Ascending aorta (tissue), 2 donors: ENCODE measurements at regions not wholly inside any gene's neighbourhood (a gene's known extent, or its start where the extent isn't known, plus 50 kb on each side); places are given as distances from the start of the nearest gene placed in this dataset.

ENCODE experiments used
- DNase-seq, 2 donors: peaks; one replicate each; pipeline ENCODE4 v3.0.0-alpha.2; 2019; ENCODE audit warnings: low spot score in 2 of 2
- H3K27ac ChIP-seq, 2 donors: fragments of 200-600 bp; sonication (generic); one replicate each; pipeline ENCODE4 v1.5.1; 2016 to 2017; ENCODE audit warnings: mild to moderate bottlenecking in 1 of 2
- H3K27me3 ChIP-seq: fragments of 200-600 bp; sonication (generic); one replicate; pipeline ENCODE4 v1.5.1; 2017
- H3K36me3 ChIP-seq, 2 donors: fragments of 200-600 bp; sonication (generic); one replicate each; pipeline ENCODE4 v1.5.1; 2016
- H3K4me1 ChIP-seq, 2 donors: fragments of 200-600 bp; sonication (generic); one replicate each; pipeline ENCODE4 v1.5.1; 2016 to 2017; ENCODE audit warnings: mild to moderate bottlenecking in 1 of 2
- H3K4me3 ChIP-seq, 2 donors: fragments of 200-600 bp; sonication (generic); one replicate each; pipeline ENCODE4 v1.5.1; 2016 to 2017; ENCODE audit warnings: mild to moderate bottlenecking in 1 of 2
- H3K9me3 ChIP-seq, 2 donors: fragments of 200-600 bp; sonication (generic); one replicate each; pipeline ENCODE4 v1.5.1; 2016
- intact Hi-C: fragments of 100-400 bp; cut with DNase I; formaldehyde crosslinking; loops from one replicate; pipeline ENCODE4 v1.15.1; 2023
- TF ChIP-seq, protein P1 (sequence below), 3 experiments: fragments of 200-600 bp in 2 of 3; fragments of 450-650 bp in 1 of 3; sonication (generic) in 2 of 3; IDR thresholded peaks; one replicate each; pipeline ENCODE4 v1.5.1; 2016 to 2019; ENCODE audit warnings: antibody characterized with exemption in 3 of 3, mild to moderate bottlenecking in 1 of 3, moderate library complexity in 1 of 3

DNA sequence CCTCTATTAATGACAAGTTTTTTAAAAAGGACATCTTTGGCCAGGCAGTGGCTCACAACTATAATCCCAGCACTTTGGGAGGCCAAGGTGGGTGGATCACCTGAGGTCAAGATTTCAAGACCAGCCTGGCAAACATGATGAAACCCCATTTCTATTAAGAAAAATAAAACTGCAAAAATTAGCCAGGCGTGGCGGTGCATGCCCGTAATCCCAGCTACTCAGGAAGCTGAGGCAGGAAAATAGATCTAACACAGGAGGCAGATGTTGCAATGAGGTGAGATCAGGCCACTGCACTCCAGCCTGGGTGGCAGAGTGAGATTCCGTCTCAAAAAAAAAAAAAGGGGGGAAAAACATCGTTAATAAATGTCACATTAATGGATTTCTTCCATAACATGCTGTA, 1805.4 kb downstream of the C4orf33 start:
- Histone ChIP-seq H3K4me1 (no peaks in the 10 kb centered on the region), H3K27ac (no peak overlapping the region), H3K36me3 (no peaks in the 10 kb centered on the region), H3K9me3 (no peaks in the 10 kb centered on the region), H3K27me3 (no peaks in the 10 kb centered on the region), H3K4me3 (no peak overlapping the region)
- DNase-seq: no peak
- intact Hi-C loops: no loop called here
- TF ChIP-seq, protein P1, sequence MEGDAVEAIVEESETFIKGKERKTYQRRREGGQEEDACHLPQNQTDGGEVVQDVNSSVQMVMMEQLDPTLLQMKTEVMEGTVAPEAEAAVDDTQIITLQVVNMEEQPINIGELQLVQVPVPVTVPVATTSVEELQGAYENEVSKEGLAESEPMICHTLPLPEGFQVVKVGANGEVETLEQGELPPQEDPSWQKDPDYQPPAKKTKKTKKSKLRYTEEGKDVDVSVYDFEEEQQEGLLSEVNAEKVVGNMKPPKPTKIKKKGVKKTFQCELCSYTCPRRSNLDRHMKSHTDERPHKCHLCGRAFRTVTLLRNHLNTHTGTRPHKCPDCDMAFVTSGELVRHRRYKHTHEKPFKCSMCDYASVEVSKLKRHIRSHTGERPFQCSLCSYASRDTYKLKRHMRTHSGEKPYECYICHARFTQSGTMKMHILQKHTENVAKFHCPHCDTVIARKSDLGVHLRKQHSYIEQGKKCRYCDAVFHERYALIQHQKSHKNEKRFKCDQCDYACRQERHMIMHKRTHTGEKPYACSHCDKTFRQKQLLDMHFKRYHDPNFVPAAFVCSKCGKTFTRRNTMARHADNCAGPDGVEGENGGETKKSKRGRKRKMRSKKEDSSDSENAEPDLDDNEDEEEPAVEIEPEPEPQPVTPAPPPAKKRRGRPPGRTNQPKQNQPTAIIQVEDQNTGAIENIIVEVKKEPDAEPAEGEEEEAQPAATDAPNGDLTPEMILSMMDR (IDR thresholded peaks at IDR 0.05): no peak

GRCh38 chr4:130922955-130923354, 1827.0 kb downstream of the C4orf33 start:
- TF ChIP-seq, protein P1 (IDR thresholded peaks at IDR 0.05): no peak
- intact Hi-C loops: no loop called here
- Histone ChIP-seq H3K9me3 (peaks cover 0 to 5% of the 10 kb centered on the region in 2 donors), H3K36me3 (no peaks in the 10 kb centered on the region), H3K27ac (no peak overlapping the region), H3K4me1 (no peaks in the 10 kb centered on the region), H3K4me3 (no peak overlapping the region), H3K27me3 (no peaks in the 10 kb centered on the region)
- DNase-seq: no peak

- no peaks in the 10 kb centered on the region for H3K9me3 ChIP-seq
- TF ChIP-seq, protein P1 (IDR thresholded peaks at IDR 0.05): no peak
- no peak for DNase-seq
- no peaks in the 10 kb centered on the region for H3K4me1 ChIP-seq
- no peak overlapping the region for H3K27ac ChIP-seq
- no peaks in the 10 kb centered on the region for H3K27me3 ChIP-seq
- no peak overlapping the region for H3K4me3 ChIP-seq
- intact Hi-C loops: no loop called here
- no peaks in the 10 kb centered on the region for H3K36me3 ChIP-seq
Observed at GRCh38 chr4:130955520-130955919, 1859.6 kb downstream of the C4orf33 start.

DNA sequence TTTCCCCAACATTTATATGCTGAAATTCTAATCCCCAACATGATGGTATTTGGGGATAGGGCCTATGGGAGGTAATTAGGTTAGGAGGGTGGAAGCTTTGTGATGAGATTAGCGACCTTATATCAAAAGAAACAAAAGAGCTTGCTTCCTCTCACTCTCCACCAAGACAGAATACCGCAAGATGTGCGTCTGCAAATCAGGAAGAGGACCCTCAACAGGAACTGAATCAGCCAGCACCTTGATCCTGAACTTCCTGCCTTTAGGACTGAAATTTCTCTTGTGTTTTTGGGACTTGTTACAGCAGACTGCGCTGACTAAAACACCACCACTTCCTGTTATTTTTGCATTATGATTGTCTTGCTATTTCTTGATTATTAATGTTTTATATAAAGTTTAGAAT, 1889.4 kb downstream of the C4orf33 start:
- intact Hi-C loops: no loop called here
- no peak overlapping the region for H3K4me3 ChIP-seq
- TF ChIP-seq, protein P1 (IDR thresholded peaks at IDR 0.05): no peak
- no peaks in the 10 kb centered on the region for H3K27me3 ChIP-seq
- H3K9me3 ChIP-seq: no peaks in the 10 kb centered on the region
- H3K4me1 ChIP-seq: no peaks in the 10 kb centered on the region
- DNase-seq: no peak
- H3K36me3 ChIP-seq: no peaks in the 10 kb centered on the region
- no peak overlapping the region for H3K27ac ChIP-seq

DNA sequence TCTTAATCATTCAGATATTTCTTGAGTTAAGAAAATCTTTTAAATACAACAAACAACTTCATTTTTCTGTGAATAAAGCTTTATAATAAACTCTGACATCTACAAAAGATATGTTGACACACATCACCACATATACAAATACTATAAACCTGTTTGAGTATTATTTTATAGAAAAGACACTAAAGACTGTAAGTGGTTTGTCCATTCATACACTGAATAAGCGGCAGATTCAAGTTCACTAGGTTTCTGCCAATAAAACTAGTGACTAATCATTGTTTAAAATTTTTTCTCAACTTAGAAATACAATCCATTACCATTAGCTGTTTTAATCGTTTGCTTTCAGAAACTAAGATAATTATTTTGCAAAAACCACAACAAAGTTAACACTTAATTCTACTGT, 1900.0 kb downstream of the C4orf33 start:
- H3K36me3 ChIP-seq: no peaks in the 10 kb centered on the region
- no peaks in the 10 kb centered on the region for H3K4me1 ChIP-seq
- no peak overlapping the region for H3K4me3 ChIP-seq
- TF ChIP-seq, protein P1 (IDR thresholded peaks at IDR 0.05): no peak
- intact Hi-C loops: no loop called here
- no peaks in the 10 kb centered on the region for H3K9me3 ChIP-seq
- no peak overlapping the region for H3K27ac ChIP-seq
- H3K27me3 ChIP-seq: no peaks in the 10 kb centered on the region
- no peak for DNase-seq

DNA sequence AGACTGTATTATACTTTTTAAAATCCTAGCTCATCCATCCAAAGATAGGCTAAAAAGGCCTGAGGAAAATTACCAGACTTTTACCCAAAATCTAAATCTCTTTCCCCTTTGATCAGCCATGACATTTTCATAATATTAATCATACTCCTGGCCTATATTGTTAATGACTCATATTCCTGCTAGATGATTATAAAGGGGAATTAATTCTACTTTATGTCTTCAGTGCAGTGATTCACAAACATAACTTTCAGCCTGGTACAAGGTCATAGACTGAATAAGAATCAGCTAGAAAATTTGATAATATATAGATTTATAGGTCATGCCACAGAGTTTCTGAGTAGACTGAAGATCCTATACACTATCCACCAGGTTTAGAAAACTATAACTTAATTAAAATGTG, 1905.4 kb downstream of the C4orf33 start:
- Histone ChIP-seq H3K27ac (no peak overlapping the region), H3K27me3 (no peaks in the 10 kb centered on the region), H3K4me1 (no peaks in the 10 kb centered on the region), H3K9me3 (no peaks in the 10 kb centered on the region), H3K36me3 (no peaks in the 10 kb centered on the region), H3K4me3 (no peak overlapping the region)
- no peak for DNase-seq
- TF ChIP-seq, protein P1 (IDR thresholded peaks at IDR 0.05): no peak
- intact Hi-C loops: no loop called here
